ENCODE measurements at regions not wholly inside any gene's neighbourhood (a gene's known extent, or its start where the extent isn't known, plus 50 kb on each side); places are given as distances from the start of the nearest gene placed in this dataset.

DNA sequence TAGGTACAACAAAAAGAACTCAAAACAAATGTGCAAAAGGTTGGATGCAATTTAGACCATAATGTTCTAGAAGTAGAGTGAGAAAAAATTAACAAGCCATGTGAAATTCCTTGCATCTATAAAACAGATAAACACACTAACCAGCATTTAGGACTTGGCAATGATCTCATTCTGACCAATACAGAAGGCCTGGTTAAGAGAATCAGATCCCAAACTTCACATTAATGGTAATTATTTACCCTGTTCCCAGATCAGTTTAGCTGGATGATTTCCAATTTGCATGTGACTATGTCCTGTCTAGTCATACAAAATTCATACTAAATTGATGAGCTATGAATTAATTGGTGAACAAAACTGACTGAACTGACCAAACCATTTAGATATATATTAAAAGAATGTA, 98.4 kb upstream of the FIGN start:
- TF ChIP-seq, protein P1, sequence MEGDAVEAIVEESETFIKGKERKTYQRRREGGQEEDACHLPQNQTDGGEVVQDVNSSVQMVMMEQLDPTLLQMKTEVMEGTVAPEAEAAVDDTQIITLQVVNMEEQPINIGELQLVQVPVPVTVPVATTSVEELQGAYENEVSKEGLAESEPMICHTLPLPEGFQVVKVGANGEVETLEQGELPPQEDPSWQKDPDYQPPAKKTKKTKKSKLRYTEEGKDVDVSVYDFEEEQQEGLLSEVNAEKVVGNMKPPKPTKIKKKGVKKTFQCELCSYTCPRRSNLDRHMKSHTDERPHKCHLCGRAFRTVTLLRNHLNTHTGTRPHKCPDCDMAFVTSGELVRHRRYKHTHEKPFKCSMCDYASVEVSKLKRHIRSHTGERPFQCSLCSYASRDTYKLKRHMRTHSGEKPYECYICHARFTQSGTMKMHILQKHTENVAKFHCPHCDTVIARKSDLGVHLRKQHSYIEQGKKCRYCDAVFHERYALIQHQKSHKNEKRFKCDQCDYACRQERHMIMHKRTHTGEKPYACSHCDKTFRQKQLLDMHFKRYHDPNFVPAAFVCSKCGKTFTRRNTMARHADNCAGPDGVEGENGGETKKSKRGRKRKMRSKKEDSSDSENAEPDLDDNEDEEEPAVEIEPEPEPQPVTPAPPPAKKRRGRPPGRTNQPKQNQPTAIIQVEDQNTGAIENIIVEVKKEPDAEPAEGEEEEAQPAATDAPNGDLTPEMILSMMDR (IDR thresholded peaks at IDR 0.05), result no peak
- no peak for TF ChIP-seq POLR2A (IDR thresholded peaks at IDR 0.05)

All from Peyer's patch (tissue), 4 donors.